RKO (cell line): ENCODE measurements at regions not wholly inside any gene's neighbourhood (a gene's known extent, or its start where the extent isn't known, plus 50 kb on each side); places are given as distances from the start of the nearest gene placed in this dataset.
A peak's percentile ranks its signal among the peaks of the same experiment; 100 is the strongest.

ENCODE experiments used
- DNase-seq: peaks from one replicate; pipeline ENCODE4 v3.0.0-alpha.2; 2016; ENCODE audit warnings: low spot score

GRCh38 chr4:108331905-108332632 lies 163.3 kb upstream of the LEF1 start:
- DNase-seq: no peak

- no peak for DNase-seq
These were observed 159.6 kb upstream of the LEF1 start for GRCh38 chr4:108328383-108328732.

DNA sequence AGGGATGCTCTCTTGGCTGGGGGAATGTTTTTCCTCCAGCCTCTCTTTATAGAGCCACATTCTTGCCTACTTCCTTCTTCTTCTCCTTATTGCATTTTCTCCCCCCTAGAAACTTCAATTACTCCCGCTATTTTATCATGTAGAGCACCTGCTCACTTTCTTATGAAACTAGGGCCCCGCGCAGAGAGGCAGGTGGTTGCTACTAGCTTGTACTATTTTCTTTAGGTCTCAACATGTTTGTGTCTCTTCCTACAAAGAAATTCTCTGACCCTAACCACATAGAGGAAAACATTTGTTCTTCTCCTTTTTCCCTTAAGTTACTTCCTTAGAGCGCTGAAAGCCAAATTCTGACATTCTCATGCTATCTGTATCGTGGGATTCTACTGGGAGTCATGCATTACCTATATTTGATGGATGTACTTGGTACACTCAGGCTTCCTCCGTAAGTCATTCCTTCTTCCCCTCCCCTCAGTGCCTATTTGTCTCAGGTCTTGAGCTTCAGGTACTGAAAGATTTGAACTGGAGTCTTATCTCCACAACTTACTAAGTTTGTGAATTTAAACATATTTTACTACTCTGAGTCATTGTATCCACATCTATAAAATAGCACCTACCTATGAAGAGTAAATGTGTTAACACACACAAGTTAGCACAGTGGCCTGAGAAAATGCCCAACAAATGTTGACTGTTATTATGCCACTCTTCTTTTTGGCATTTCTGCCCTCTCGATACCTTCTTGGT lies 159.1 kb upstream of the LEF1 start:
- no peak for DNase-seq

DNA sequence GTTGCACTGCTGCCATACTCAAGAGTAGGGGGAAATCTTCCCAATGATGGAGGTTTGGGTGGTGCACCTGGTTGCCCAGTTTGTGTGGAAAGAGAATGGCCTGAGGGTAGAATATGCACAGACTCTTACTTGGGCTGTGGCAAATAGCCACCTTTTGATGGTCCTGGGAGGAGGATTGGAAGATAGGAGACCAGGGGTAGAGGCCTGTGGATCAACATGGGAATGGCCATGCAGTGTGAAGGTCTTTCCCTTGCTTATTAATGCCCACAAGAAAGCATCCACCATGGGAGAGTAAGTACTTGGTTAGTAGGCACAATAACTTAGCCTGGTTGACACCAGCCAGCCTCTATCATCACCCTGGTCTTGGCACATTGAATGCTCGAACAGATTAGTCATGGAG lies 156.8 kb upstream of the LEF1 start:
- DNase-seq: no peak

- no peak for DNase-seq
These were observed 155.7 kb upstream of the LEF1 start for GRCh38 chr4:108324450-108324849.

DNA sequence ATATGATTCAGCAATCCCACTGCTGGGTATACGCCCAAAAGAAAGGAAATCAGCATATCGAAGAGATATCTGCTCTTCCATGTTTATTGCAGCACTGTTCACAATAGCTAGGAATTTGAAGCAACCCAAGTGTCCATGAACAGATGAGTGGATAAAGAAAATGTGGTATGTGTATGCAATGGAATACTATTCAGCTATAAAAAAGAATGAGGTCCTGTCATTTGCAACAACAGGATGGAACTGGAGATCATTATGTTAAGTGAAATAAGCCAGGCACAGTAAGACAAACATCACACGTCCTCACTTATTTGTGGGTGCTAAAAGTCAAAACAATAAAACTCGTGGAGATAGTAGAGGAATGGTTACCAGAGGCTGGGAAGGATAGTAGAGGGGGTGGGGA lies 153.8 kb upstream of the LEF1 start:
- no peak for DNase-seq

GRCh38 chr4:108320061-108320460 lies 151.3 kb upstream of the LEF1 start:
- no peak for DNase-seq

- no peak for DNase-seq
These were observed 148.6 kb upstream of the LEF1 start for GRCh38 chr4:108317377-108317776.

- DNase-seq: no peak
These were observed 147.0 kb upstream of the LEF1 start for GRCh38 chr4:108315694-108316093.

GRCh38 chr4:108314900-108315589 lies 146.3 kb upstream of the LEF1 start:
- no peak for DNase-seq

- no peak for DNase-seq
These were observed 145.0 kb upstream of the LEF1 start for GRCh38 chr4:108313546-108314339.

DNA sequence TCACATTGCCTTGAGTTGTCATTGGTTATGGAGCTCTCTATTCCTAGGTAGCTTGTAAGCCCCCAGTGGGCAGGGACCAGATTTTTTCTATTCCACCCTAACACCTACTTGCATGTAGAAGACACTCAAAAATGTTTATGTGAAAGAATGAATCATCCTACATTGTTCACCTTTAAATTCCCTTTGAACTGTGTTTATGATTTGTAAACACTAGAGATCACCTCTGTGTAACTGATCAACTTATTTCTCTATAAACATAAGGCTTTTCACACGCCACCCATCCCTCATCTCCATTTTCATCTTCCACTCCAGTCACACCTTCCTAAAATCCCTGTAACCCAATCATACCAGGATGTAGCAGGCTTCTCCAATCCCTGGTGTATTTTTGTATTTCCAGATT lies 142.6 kb upstream of the LEF1 start:
- DNase-seq: no peak

DNA sequence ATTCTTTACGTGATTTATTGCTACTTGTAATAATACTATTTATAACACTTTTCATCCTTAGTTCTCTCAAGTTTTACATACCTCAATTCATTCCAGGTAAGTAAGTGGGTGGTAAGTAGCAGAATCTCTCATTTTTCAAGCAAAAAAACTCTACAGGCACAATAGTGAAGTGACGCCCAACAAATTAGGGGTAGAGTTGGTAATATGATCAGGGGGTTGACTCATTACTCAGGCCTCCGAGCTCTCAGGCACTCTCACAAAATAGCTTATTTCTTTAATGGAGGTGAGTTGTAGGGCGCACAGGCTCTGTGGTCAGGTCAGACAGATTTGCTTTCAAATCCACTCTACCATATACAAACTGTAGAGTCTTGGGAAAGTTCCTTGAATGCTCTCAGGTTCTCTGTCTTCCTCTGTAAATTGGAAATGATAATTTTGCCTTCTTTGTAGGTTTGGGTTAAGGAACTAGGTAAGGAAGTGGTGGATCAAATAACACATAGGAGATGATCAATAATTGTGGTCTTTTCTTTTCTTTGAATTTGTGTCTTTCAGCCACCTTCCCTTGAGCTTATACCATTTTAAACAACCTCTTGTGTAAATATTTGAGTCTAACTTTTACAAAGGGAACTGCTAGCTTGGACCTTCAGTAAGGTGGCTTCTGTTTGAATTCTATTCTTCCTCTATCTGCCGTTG lies 134.9 kb upstream of the LEF1 start:
- DNase-seq: peak; percentile 33

GRCh38 chr4:108301545-108302251 lies 133.0 kb upstream of the LEF1 start:
- no peak for DNase-seq

GRCh38 chr4:108297605-108298004 lies 128.9 kb upstream of the LEF1 start:
- no peak for DNase-seq

- no peak for DNase-seq
These were observed 123.5 kb upstream of the LEF1 start for GRCh38 chr4:108292229-108292628.

DNA sequence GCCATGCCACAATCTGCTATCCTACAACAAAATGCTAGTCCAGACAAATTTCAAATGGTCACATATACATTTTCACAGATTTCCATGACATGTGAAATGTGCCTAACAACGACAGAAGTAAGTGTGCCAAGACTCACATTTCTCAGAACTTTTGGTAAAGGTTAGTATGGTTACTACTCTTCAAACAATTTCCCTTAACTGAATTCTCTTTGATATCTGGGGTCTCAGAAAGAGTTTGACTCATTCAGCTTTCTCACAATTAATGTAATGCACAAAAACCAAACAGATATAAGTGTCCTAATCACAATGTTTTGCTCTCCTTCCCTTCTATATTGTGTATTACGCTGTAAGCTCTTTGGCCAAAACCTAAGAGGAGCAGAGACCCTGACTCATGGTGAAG lies 122.4 kb upstream of the LEF1 start:
- no peak for DNase-seq

DNA sequence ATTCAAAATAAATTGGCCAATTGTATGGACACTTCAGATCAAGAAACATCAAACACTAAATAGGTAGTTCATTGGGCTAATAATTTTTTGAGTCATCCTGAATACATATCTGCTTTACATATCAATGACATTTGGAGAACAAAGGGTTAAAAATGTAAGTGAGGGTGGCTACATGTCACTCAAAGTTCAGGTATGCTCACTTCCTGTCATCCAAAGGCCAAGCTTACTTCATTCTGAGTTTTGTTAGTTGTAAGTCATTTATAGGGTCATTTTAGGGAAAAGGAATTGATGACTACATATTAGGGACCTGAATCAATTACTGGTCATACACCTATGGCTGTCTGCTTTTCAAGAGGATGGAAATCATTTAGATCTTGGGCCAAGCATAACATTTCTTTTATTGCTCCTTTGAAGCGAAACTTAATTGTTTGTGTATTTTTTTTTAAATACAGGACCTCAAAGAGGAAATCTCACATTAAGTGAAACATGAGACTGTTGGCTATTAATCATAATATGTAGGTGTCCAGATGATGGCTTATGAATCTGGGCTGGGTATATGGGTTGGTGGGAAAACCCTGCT lies 119.2 kb upstream of the LEF1 start:
- peak; percentile 19 for DNase-seq

GRCh38 chr4:108280072-108280471 lies 111.3 kb upstream of the LEF1 start:
- DNase-seq: no peak

GRCh38 chr4:108276690-108277089 lies 108.0 kb upstream of the LEF1 start:
- DNase-seq: no peak

GRCh38 chr4:108272986-108273385 lies 104.3 kb upstream of the LEF1 start:
- no peak for DNase-seq
